ENCODE measurements at regions not wholly inside any gene's neighbourhood (a gene's known extent, or its start where the extent isn't known, plus 50 kb on each side); places are given as distances from the start of the nearest gene placed in this dataset.

DNA sequence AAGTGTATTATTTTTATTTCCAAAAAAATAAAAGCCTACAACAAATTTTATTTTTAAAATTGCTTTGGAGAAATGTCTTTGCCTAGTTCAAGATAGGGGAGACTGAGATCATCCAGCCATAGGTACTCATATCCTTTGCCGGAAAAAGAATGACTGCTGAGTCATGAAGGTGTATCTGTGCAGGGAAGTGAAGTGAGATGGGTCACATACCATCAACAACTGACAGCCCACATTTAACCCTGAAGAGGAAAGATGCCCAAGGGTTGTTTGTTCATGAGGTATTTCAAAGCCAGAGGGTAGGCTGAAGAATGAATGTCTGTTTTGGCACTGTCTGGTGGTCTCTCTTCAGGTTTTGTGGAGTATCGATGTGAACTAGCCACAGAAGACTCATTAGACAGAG lies 106.7 kb upstream of the TTC29 start:
- DNase-seq (ENCODE audit: low read depth in 3 of 3, low spot score in 1 of 3): no peak

DNA sequence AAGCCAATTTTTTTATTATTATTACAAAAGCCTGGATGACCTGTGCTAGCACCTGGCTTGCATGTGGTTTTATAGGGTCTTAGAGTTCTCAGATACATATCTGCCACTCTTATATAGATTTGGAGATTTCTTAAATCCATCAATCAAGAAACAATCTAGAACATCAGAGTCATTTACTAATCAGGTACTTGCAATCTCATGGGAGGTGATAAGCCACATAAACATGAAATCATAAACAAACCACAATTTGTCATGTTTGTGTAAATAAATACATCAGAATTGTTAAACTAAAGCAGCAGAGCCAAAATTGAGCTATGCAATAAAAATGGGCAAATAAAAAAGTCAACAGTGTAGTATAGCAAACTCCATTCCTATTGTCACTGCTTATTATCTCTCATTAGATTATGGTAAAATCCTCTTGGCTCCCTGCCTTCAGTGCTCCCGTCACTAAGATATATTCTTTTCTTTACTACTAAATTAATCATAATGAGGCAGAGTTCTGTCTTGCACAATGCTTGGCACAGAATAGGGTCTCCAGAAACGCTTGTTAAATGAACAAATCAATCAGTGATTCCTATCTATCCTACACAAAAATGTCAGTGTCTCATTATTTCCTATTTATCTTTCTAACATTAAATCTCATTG lies 108.7 kb upstream of the TTC29 start:
- DNase-seq (ENCODE audit: low read depth in 3 of 3, low spot score in 1 of 3): no peak

DNA sequence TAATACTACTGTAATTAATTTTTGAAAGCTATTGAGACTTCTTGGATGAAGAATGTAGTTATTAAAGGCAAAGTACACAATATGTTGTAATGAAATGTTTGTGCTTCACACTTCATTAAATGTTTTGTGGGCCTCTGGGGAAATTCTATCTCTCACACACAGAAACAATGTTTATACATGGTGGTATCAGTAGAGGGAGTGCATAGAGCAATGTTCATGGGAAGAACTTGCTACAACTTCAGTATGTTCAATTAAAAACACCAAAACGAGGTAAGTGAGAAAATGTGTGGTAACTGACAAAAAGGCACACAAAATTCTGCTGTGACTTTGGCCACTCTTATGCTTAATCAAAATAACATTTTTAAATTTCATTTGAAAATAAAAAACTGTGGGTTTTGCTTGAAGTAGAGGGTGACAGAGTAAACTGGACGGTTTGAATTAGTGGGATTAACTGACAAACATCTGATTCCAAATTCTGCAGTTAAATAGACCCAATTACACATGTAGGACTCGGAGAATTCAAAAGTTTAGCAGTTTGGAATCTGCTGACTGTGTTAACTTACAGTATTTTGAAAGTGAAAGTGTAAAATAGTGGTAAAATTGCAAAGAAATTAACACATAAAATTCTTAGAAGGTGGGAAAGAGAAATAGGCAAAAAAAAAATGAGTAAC lies 111.4 kb upstream of the TTC29 start:
- no peak for DNase-seq (ENCODE audit: low read depth in 3 of 3, low spot score in 1 of 3)

DNA sequence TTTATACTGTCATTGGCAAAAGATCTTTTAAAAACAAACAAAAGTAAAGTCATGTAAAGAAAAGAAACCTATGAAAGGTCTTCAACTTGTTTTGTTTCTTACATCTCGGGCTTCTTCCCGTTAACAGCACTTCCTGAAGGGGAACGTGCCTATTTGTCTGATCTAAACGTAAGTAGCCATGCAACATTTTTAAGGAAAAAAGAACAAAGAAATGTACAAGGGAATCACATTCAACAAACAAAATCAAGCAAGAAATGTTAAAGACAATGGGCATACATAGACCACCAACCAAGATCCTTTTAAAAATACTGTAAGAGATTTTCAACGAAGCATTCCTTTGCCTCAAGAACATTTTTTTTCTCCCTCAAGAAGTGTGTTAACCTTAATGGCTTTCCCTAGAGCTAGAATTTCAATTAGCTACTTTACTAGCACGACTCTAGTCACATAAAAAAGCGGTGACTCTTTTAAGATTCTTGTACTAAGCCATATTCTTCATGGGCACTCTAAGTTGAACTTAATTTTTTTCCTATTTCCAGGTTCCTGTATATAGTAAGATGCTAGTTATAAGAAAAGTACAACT lies 112.0 kb upstream of the TTC29 start:
- no peak for DNase-seq (ENCODE audit: low read depth in 3 of 3, low spot score in 1 of 3)

DNA sequence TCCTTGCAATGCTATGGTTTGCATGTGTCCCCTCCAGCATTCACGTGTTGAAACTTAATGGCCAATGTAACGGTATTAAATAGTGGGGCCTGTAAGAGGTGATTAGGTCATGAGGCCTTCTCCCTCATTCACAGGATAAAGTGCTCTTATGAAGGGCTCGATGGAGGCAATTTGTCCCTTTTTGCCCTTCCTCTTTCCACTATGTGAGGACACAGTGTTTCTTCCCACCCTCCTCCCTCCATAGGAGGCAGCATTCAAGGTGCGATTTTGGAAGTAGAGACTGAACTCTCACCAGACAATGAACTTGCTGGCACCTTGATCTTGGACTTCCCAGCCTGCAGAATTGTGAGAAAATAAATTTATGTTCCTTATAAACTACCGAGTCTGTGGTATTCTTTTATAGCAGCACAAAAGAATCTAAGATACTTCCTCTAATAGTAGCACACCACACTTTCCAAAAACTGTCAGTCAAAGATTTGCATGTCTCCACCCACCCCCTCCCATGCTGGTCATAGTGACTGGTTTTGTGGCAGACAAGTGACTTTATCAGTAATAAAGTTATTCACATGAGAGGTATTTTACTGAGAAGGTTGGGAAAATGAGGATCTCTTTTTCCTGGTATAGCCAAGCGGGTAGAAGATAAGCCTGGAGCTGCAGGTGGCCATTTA lies 113.5 kb upstream of the TTC29 start:
- DNase-seq (ENCODE audit: low read depth in 3 of 3, low spot score in 1 of 3): no peak

DNA sequence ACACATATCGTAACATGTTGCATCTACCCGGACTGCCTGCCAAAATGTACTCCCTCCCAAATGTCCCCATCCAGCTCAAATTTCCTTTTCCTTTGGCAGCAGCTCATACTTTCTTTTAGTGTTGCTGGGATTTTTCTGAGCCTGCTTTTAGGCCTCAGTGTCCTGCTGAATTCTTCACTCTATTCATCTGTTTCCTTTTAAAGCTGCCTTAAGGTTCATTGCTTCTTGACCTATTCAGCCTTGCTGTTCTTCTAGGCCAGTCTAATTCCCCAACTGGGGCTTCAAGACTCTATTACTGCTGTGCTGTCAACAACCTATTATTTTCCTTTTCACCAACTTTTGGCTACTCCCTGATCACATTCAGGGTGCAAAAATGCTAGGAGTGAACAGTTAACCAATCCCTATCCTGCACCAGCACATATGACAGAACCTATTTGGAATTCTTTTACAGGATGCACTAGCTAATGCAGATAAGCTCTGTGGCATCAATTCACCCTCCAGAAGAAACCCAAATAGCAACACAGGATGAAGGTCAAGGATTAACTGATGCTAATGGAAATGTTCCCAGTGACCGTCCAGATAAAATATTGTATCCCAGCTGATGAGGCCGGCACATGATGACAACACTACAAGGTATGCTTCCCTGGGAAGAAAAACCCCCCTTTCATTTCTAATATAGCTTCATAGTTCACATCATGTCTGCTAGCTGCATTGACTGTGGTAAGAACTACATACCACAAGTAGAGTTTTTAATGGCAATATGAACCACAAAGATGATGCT lies 114.7 kb upstream of the TTC29 start:
- DNase-seq (ENCODE audit: low read depth in 3 of 3, low spot score in 1 of 3): no peak

DNA sequence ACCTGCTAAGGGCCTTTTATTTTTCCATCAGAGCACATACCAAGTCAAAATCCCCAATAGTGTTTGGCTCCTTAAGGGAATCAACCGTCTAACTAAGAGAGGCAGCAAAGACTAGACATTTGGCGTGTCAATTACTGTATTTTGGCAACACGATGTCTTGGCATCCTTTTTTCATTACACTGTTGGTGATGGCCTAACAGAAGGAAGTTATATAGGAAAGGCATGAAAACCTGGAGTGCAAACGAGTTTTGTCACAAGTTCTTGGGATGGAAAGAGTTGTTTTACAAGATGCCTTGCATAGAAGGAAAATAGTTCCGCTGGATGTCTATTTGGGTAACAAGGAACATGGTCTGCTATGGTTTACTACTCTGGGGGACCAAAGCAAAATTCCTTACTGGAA lies 119.2 kb upstream of the TTC29 start:
- DNase-seq (ENCODE audit: low read depth in 3 of 3, low spot score in 1 of 3): no peak

DNA sequence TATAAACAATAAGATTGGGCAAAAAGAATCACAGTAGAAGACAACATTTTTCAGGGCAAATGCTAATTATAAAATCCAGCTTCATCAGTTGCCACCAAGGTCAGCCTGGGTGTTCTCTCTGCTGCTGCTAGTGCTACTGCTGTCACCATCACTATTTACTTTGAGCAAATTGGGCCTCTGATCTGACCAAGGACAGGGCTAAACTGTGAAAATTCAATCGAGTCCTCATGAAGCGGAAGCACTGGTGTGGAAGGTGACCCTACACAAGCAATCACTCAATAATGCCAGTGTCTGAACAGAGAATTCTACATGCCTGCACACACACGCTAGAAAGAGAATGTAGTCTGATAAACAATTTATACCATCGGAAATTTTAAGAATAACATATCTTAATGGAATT lies 122.9 kb upstream of the TTC29 start:
- DNase-seq (ENCODE audit: low read depth in 3 of 3, low spot score in 1 of 3): no peak

DNA sequence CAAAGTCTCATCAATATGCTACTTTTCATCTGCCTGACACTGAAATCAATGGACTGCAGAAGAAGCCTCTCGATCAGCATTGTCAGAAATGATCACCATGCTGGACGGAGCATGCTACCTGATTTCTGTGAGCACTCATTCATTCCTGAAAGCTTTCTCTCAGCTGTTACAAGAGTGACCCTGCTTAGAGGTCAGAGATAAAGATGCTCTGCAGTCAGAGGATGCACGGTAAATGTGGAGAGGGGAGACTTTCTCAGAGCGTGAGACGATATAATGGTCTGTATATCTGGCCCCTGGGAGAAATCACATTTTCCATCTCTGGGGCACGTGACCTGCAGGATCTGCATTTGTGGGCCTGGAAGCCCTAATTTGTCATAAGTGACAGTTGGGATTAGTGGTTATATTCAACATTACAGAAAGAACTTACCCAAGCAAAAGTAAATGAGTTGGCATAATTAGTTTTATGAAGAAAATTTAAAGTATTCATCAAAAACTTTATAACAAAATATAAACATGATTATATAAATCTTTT lies 125.6 kb upstream of the TTC29 start:
- DNase-seq (ENCODE audit: low read depth in 3 of 3, low spot score in 1 of 3): no peak

DNA sequence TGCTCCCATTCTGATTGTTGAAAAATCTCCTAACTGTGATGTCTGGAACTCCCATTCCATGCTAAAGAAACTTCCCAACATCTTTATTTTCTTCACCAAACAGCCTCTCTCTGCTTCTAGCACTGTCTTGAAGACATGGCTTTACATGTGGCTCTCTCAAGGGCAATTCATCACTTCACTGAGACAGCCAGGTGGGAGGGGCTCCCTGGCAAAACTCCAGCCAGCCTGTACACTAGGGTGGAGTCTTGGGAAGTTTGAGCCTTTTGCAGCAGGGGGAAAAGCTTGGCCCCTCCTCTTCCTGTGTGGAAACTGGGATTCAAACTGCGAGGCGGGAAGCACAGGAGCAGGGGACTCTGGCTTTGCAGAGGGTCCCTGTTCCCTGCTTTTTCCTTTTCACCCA lies 130.5 kb upstream of the TTC29 start:
- no peak for DNase-seq (ENCODE audit: low read depth in 3 of 3, low spot score in 1 of 3)

DNA sequence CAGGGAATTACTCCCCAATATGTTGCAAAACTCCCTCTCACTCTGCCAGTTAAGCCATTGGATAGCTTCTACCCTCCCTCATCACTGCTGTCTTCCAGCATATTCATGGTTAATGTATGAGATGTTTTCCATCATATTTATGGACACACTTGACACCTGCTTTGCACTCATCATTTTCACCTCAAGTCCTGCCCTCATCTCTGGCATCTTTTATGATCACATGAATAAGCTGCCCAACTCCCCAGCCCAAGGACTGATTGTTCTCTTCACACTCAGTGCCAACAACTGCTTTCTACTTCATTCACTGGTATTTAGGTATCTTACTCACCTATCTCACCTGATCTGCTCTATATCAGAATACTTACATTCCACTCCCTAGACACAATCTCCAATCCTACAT lies 131.1 kb upstream of the TTC29 start:
- no peak for DNase-seq (ENCODE audit: low read depth in 3 of 3, low spot score in 1 of 3)

DNA sequence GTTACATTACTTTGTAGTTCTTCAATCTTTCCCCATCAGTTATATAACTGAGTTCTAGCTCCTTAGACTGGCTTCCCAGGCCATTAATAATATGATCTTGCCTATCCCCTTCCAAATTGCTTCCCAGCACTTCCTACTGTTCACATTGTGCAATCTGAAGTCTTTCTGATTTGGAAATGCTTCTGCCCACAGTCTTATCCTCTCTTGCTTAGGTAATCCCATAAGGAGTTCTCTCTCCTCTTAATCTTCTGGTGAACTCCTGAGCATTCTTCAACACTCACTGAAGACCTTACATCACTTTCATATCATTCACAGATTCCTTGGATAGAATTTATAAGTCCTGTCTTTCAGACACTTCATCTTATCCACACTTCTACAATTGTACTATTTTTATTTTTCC lies 132.7 kb upstream of the TTC29 start:
- DNase-seq (ENCODE audit: low read depth in 3 of 3, low spot score in 1 of 3): no peak

DNA sequence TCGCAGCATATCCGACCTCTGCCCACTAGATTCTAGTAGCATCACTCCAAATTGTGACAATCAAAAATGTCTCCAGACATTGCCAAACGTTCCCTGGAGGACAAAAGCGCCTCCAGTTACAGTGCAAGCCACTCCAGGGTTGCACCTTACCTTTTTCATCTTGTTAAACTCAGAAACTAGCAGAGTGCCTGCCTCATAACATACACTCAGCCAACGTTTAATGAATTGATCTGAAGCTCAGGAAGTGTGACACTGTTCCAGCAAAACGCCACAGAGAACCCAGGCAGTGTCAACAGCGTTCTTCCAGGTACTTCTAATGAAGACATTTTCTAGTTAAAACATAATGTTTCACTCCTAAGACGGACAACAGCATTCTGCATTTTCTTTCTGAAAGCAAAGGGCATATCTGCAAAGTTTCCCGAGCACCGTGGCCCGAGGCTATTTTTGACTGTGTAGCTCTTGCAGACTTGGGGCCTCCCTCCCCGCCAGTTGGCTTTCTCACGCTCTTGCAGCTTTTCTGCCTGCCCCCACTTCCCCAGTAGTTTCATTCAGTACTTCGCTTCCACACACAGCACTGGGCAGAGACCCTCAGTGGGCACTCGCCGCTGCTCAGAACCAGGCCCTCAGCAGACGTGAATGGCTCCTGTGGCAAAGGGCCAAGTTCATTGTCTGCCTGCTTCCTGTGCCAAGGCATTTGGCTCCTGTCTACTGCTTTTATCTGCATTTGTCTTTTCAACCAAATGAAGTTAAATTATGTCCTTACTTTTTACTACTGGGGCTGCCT lies 133.4 kb upstream of the TTC29 start:
- no peak for DNase-seq (ENCODE audit: low read depth in 3 of 3, low spot score in 1 of 3)

DNA sequence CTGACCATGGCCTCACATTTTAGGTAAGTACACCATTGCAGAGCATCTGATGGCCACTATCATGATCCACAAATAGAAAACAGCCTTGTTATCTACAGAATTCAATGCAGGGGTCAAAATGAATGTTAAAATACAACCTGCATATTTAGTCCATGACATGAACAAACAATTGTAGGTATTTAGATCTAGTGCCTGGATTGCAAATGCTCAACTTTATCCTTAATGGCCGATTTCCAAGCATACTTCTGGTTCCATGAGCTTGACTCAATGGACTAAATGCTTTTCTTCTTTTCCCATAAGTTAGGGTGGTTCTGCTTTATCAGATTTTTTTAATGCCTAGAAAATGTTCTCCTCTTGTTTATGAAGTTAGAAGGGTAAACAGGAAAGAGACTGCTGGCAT lies 139.2 kb upstream of the TTC29 start:
- no peak for DNase-seq (ENCODE audit: low read depth in 3 of 3, low spot score in 1 of 3)

DNA sequence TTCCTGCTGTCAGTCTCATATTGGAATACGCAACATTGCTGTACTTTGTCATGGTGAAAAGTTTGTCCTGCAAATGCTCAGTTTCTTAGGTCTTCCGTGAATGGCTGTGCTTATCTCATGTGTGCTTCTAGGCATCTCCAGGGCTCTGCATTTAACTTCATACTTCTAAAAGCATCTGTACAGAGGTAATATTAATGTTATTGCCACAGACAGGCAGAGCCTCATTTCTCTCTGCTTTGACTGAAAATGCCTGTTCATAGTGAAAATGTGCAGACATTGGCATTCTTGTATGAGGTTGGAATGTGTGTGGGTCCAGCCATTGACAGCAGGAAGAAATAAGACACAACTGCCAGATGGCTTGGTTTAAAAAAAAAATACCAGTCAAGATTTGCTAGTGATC lies 140.1 kb upstream of the TTC29 start:
- no peak for DNase-seq (ENCODE audit: low read depth in 3 of 3, low spot score in 1 of 3)

DNA sequence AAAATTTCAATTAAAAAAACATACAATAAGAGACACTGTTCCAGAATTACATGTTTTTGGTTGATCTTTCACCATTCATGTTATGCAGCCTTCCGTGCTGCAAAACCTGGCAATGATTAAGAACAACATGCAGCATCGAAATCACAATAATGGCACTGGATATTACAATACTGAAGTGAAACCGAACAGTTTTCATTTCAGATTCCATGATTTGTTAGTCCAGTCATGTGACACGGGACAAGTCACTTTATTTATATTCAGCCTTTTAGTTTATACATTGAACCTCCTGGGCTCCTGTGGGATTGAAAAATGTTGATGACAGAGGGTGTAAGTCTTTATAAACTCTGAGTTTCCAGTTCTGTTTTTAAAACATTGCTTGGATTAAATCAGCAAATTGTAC lies 142.5 kb upstream of the TTC29 start:
- DNase-seq (ENCODE audit: low read depth in 3 of 3, low spot score in 1 of 3): no peak

DNA sequence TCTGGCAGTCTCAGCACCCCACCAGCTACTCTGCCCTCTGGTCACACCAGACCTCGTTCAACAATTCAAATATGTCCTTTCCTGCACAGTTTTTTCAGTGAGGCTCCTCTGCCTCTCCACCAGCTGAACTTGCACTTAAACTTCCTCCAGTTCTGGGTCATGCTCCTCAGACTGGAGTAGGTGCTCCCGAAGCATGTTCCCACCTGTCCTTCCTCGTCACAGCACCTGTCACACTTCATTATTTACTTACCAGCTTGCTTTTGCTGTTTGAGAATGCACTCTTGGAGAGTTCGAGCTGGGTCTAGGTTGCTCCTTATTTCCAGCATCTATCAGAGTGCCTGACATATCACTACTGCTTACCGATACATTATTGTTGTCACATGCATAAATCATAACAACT lies 144.8 kb upstream of the TTC29 start:
- DNase-seq (ENCODE audit: low read depth in 3 of 3, low spot score in 1 of 3): no peak

DNA sequence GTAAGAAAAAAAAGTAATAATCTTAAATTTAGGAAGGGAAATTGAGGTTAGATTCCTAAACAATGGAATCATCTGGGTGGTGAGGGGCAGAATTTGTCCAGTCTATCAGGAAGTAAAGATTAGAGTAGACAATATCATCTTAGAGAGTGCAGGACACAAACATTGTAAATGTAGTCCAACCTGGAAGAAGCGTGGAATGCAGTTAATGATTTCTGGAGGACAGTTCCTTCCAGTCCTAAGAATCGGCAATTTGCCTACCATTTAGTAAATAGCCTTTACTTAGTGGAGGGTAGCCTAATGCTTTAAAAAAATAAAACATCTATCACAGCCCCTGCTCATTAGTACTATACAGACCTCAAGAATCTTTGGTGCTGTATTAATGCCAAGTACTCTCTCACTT lies 147.5 kb upstream of the TTC29 start:
- DNase-seq (ENCODE audit: low read depth in 3 of 3, low spot score in 1 of 3): no peak

DNA sequence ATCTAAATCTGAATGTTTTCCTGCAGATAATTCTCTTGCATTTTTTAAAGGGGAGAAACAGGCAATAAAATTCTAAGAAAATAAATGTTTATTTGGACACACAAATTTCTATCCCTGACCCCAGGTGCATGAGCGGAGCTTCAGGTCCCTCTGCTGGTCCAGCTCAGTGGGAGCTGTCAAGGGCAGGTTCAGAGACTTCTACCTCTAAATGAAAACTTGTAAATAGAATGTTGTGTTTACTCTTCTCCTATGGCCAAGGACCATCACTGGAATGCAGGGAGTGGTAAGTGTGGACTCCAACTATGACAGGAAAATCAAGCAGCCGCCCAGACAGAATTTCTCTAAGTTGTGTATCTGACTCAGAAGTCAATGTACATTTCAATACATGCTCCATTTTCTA lies 148.6 kb upstream of the TTC29 start:
- DNase-seq (ENCODE audit: low read depth in 3 of 3, low spot score in 1 of 3): no peak

Data from stimulated activated CD4-positive, alpha-beta T cell treated with anti-CD3 and anti-CD28 coated beads, TNF-alpha, amount 100 ng/mL, for 1 hour (primary cell).